Fibroblast of mammary gland (primary cell): ENCODE measurements at regions not wholly inside any gene's neighbourhood (a gene's known extent, or its start where the extent isn't known, plus 50 kb on each side); places are given as distances from the start of the nearest gene placed in this dataset.

Source experiments
- DNase-seq: peaks from one replicate; pipeline ENCODE4 v3.0.0-alpha.2; 2010; ENCODE audit warnings: low read depth
- H3K4me3 ChIP-seq: 2 replicates; pipeline ENCODE4 v1.5.1; 2011; ENCODE audit warnings: low read depth, mild to moderate bottlenecking, low read length, moderate library complexity; ENCODE audit not compliant: control insufficient read depth
- CTCF ChIP-seq: conservative IDR thresholded peaks from 2 replicates; pipeline ENCODE4 v1.5.1; 2011; ENCODE audit warnings: low read depth, low read length, inconsistent platforms; ENCODE audit not compliant: control insufficient read depth, insufficient read depth

GRCh38 chr4:64216741-64217140, 192.5 kb downstream of the TECRL start:
- H3K4me3 ChIP-seq, result no peak overlapping the region
- no peak for TF ChIP-seq CTCF
- no peak for DNase-seq

- DNase-seq, result no peak
- no peak for TF ChIP-seq CTCF
Measured at GRCh38 chr4:64205376-64205775, 203.9 kb downstream of the TECRL start.

GRCh38 chr4:64200001-64200555, 209.2 kb downstream of the TECRL start:
- no peak overlapping the region for H3K4me3 ChIP-seq
- TF ChIP-seq CTCF, result no peak

More at GRCh38 chr4:64205376-64205775, 203.9 kb downstream of the TECRL start:
- H3K4me3 ChIP-seq, result no peak overlapping the region

GRCh38 chr4:64195582-64195981, 213.7 kb downstream of the TECRL start:
- TF ChIP-seq CTCF, result no peak
- no peak overlapping the region for H3K4me3 ChIP-seq

More at GRCh38 chr4:64200001-64200555, 209.2 kb downstream of the TECRL start:
- DNase-seq, result no peak

GRCh38 chr4:64192731-64193412, 216.4 kb downstream of the TECRL start:
- no peak overlapping the region for H3K4me3 ChIP-seq
- DNase-seq, result no peak
- no peak for TF ChIP-seq CTCF

More at GRCh38 chr4:64195582-64195981, 213.7 kb downstream of the TECRL start:
- DNase-seq, result no peak

- no peak overlapping the region for H3K4me3 ChIP-seq
- no peak for DNase-seq
- TF ChIP-seq CTCF, result no peak
Measured at GRCh38 chr4:64174247-64174882, 234.9 kb downstream of the TECRL start.
